Liver (tissue), 8 donors: ENCODE measurements at regions not wholly inside any gene's neighbourhood (a gene's known extent, or its start where the extent isn't known, plus 50 kb on each side); places are given as distances from the start of the nearest gene placed in this dataset.

ENCODE experiments used
- DNase-seq: peaks from one replicate; pipeline ENCODE4 v3.0.0-alpha.2; 2017; ENCODE audit warnings: low spot score
- H3K27ac ChIP-seq, 2 donors: one replicate each; pipeline ENCODE4 v1.7.0; 2013; ENCODE audit warnings: inconsistent platforms in 2 of 2, low read length in 2 of 2, control low read depth in 1 of 2, low read depth in 1 of 2, mild to moderate bottlenecking in 1 of 2
- H3K27me3 ChIP-seq, 4 donors: one replicate each; pipeline versions ENCODE4 v1.6.1 to v1.7.0; 2013; ENCODE audit warnings: low read length in 3 of 4, inconsistent platforms in 1 of 4, mild to moderate bottlenecking in 1 of 4, moderate library complexity in 1 of 4; ENCODE audit not compliant: control insufficient read depth in 4 of 4, insufficient read depth in 4 of 4
- H3K36me3 ChIP-seq, 4 donors: one replicate each; pipeline versions ENCODE4 v1.6.1 to v1.7.0; 2013; ENCODE audit warnings: low read length in 3 of 4, mild to moderate bottlenecking in 3 of 4, low read depth in 1 of 4, moderate library complexity in 1 of 4; ENCODE audit not compliant: control insufficient read depth in 4 of 4, insufficient read depth in 3 of 4
- H3K4me1 ChIP-seq, 4 donors: one replicate each; pipeline versions ENCODE4 v1.6.1 to v1.7.0; 2013; ENCODE audit warnings: low read length in 3 of 4, mild to moderate bottlenecking in 3 of 4, moderate library complexity in 1 of 4; ENCODE audit not compliant: control insufficient read depth in 4 of 4, insufficient read depth in 4 of 4
- H3K4me3 ChIP-seq, 3 donors: one replicate each; pipeline versions ENCODE4 v1.6.1 to v1.7.0; 2013; ENCODE audit warnings: low read length in 3 of 3, control low read depth in 1 of 3, low read depth in 1 of 3, mild to moderate bottlenecking in 1 of 3
- H3K9ac ChIP-seq, 2 donors: one replicate each; pipeline ENCODE4 v1.7.0; 2013; ENCODE audit warnings: low read length in 2 of 2, mild to moderate bottlenecking in 2 of 2, moderate library complexity in 2 of 2, control low read depth in 1 of 2, low read depth in 1 of 2
- H3K9me3 ChIP-seq, 4 donors: one replicate each; pipeline versions ENCODE4 v1.6.1 to v1.7.0; 2013; ENCODE audit warnings: low read length in 3 of 4; ENCODE audit not compliant: control insufficient read depth in 4 of 4
- GABPA ChIP-seq, 2 donors: IDR thresholded peaks in 1 of 2; conservative IDR thresholded peaks in 1 of 2; 2 replicates each; pipeline ENCODE4 v1.6.1; 2016; ENCODE audit warnings: antibody characterized with exemption in 2 of 2, mild to moderate bottlenecking in 1 of 2, moderate library complexity in 1 of 2
- HNF4A ChIP-seq, 2 donors: conservative IDR thresholded peaks; 2 replicates each; pipeline ENCODE4 v1.6.1; 2016; ENCODE audit warnings: antibody characterized with exemption in 2 of 2, mild to moderate bottlenecking in 2 of 2
- JUND ChIP-seq, 2 donors: IDR thresholded peaks; 2 replicates each; pipeline ENCODE4 v1.6.1; 2016; ENCODE audit warnings: antibody characterized with exemption in 2 of 2
- NR2F2 ChIP-seq: IDR thresholded peaks from 2 replicates; pipeline ENCODE4 v1.6.1; 2016; ENCODE audit warnings: antibody characterized with exemption
- SP1 ChIP-seq: IDR thresholded peaks from 2 replicates; pipeline ENCODE4 v1.6.1; 2018; ENCODE audit warnings: antibody characterized with exemption, mild to moderate bottlenecking
- TAF1 ChIP-seq: conservative IDR thresholded peaks from 2 replicates; pipeline ENCODE4 v1.6.1; 2016; ENCODE audit warnings: antibody characterized with exemption, mild to moderate bottlenecking
- YY1 ChIP-seq: IDR thresholded peaks from 2 replicates; pipeline ENCODE4 v1.6.1; 2016; ENCODE audit warnings: antibody characterized with exemption, mild to moderate bottlenecking
- WGBS: extraction: QIAGEN DNeasy Blood & Tissue Kit; methylation state at CpG from one replicate; pipeline ENCODE4 v1.1.7; 2013; 5-methylcytosine and 5-hydroxymethylcytosine counted together
- TF ChIP-seq, protein P1 (sequence below): fragments of 150-350 bp; IDR thresholded peaks from 2 replicates; pipeline ENCODE4 v1.5.1; 2017; ENCODE audit warnings: improper control_type of control experiment, low read depth, low read length; ENCODE audit not compliant: missing input control
- TF ChIP-seq, protein P2 (sequence below): IDR thresholded peaks from 2 replicates; pipeline ENCODE4 v1.6.1; 2016; ENCODE audit warnings: antibody characterized with exemption
- TF ChIP-seq, protein P3 (sequence below): IDR thresholded peaks from 2 replicates; pipeline ENCODE4 v1.6.1; 2016; ENCODE audit warnings: antibody characterized with exemption
- TF ChIP-seq, protein P4 (sequence below): IDR thresholded peaks from 2 replicates; pipeline ENCODE4 v1.6.1; 2016; ENCODE audit warnings: antibody characterized with exemption, mild to moderate bottlenecking
- TF ChIP-seq, protein P5 (sequence below): IDR thresholded peaks from 2 replicates; pipeline ENCODE4 v1.6.1; 2016; ENCODE audit warnings: antibody characterized with exemption
- donor health status: healthy.
- donor health status: healthy.
- donor health status: healthy.
- donor health status: healthy.
- donor health status: healthy.

DNA sequence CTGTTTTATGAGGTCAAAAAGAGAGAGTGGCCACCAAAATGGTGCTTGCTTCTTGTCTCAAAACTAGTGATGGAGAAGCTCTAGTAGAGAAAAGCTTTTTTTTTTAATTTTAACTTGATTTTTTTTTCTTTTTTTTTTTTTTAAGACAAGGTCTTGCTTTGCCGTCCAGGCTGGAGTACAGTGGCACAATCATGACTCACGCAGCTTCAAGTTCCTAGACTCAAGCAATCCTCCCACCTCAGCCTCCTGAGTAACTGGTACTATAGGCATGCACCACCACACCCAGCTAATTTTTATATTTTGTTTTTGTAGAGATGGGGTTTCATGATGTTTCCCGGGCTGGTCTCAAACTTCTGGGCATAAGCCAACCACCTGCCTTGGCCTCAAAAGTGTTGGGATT lies 279.0 kb downstream of the TBC1D4 start:
- Histone ChIP-seq H3K4me3 (no peak overlapping the region), H3K9ac (no peak overlapping the region), H3K36me3 (no peaks in the 10 kb centered on the region), H3K27me3 (no peaks in the 10 kb centered on the region), H3K9me3 (no peaks in the 10 kb centered on the region), H3K4me1 (no peaks in the 10 kb centered on the region), H3K27ac (no peak overlapping the region)
- DNase-seq = no peak
- no peak for TF ChIP-seq HNF4A (conservative IDR thresholded peaks at IDR 0.05)
- no peak for TF ChIP-seq NR2F2
- 88% methylated on average over 3 of the region's 3 CpGs for WGBS

DNA sequence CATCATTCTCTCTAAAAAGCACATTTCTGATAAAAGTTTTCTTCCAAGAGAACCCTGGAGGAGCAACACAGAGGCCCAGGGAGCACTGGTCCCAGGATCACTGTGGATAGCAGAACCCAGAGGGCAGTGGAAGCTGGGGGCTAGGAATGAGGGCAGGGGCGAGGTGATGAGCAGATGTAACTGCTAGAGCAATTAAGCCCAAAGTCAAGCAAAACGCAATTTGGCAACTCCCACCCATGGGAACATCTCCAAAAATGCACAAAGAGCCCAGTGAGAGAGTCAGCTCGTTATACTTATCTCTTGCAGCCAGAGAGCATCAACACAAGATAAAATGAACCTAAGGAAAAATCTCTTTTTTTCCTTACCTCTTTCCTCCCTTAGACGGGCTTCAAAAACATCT lies 284.2 kb downstream of the TBC1D4 start:
- Histone ChIP-seq H3K9ac (no peak overlapping the region), H3K27me3 (no peaks in the 10 kb centered on the region)
- WGBS = 42% methylated on average over 4 of the region's 4 CpGs

More for the DNA sequence above, 284.2 kb downstream of the TBC1D4 start:
- H3K36me3 ChIP-seq = no peaks in the 10 kb centered on the region
- H3K9me3 ChIP-seq = no peaks in the 10 kb centered on the region
- H3K27ac ChIP-seq = no peak overlapping the region
- TF ChIP-seq, protein P1, sequence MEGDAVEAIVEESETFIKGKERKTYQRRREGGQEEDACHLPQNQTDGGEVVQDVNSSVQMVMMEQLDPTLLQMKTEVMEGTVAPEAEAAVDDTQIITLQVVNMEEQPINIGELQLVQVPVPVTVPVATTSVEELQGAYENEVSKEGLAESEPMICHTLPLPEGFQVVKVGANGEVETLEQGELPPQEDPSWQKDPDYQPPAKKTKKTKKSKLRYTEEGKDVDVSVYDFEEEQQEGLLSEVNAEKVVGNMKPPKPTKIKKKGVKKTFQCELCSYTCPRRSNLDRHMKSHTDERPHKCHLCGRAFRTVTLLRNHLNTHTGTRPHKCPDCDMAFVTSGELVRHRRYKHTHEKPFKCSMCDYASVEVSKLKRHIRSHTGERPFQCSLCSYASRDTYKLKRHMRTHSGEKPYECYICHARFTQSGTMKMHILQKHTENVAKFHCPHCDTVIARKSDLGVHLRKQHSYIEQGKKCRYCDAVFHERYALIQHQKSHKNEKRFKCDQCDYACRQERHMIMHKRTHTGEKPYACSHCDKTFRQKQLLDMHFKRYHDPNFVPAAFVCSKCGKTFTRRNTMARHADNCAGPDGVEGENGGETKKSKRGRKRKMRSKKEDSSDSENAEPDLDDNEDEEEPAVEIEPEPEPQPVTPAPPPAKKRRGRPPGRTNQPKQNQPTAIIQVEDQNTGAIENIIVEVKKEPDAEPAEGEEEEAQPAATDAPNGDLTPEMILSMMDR = no peak
- TF ChIP-seq, protein P2, sequence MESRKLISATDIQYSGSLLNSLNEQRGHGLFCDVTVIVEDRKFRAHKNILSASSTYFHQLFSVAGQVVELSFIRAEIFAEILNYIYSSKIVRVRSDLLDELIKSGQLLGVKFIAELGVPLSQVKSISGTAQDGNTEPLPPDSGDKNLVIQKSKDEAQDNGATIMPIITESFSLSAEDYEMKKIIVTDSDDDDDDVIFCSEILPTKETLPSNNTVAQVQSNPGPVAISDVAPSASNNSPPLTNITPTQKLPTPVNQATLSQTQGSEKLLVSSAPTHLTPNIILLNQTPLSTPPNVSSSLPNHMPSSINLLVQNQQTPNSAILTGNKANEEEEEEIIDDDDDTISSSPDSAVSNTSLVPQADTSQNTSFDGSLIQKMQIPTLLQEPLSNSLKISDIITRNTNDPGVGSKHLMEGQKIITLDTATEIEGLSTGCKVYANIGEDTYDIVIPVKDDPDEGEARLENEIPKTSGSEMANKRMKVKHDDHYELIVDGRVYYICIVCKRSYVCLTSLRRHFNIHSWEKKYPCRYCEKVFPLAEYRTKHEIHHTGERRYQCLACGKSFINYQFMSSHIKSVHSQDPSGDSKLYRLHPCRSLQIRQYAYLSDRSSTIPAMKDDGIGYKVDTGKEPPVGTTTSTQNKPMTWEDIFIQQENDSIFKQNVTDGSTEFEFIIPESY = no peak
- TF ChIP-seq, protein P3, sequence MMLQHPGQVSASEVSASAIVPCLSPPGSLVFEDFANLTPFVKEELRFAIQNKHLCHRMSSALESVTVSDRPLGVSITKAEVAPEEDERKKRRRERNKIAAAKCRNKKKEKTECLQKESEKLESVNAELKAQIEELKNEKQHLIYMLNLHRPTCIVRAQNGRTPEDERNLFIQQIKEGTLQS = no peak
- no peak for TF ChIP-seq JUND (IDR thresholded peaks at IDR 0.05)
- no peak for TF ChIP-seq TAF1
- TF ChIP-seq, protein P4, sequence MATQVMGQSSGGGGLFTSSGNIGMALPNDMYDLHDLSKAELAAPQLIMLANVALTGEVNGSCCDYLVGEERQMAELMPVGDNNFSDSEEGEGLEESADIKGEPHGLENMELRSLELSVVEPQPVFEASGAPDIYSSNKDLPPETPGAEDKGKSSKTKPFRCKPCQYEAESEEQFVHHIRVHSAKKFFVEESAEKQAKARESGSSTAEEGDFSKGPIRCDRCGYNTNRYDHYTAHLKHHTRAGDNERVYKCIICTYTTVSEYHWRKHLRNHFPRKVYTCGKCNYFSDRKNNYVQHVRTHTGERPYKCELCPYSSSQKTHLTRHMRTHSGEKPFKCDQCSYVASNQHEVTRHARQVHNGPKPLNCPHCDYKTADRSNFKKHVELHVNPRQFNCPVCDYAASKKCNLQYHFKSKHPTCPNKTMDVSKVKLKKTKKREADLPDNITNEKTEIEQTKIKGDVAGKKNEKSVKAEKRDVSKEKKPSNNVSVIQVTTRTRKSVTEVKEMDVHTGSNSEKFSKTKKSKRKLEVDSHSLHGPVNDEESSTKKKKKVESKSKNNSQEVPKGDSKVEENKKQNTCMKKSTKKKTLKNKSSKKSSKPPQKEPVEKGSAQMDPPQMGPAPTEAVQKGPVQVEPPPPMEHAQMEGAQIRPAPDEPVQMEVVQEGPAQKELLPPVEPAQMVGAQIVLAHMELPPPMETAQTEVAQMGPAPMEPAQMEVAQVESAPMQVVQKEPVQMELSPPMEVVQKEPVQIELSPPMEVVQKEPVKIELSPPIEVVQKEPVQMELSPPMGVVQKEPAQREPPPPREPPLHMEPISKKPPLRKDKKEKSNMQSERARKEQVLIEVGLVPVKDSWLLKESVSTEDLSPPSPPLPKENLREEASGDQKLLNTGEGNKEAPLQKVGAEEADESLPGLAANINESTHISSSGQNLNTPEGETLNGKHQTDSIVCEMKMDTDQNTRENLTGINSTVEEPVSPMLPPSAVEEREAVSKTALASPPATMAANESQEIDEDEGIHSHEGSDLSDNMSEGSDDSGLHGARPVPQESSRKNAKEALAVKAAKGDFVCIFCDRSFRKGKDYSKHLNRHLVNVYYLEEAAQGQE = no peak
- TF ChIP-seq, protein P5, sequence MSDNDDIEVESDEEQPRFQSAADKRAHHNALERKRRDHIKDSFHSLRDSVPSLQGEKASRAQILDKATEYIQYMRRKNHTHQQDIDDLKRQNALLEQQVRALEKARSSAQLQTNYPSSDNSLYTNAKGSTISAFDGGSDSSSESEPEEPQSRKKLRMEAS = no peak
- no peak for TF ChIP-seq SP1
- TF ChIP-seq GABPA (IDR thresholded peaks at IDR 0.05 in 1 of 2, conservative IDR thresholded peaks at IDR 0.05 in 1 of 2) = no peak
- no peak for TF ChIP-seq HNF4A (conservative IDR thresholded peaks at IDR 0.05)
- no peak for TF ChIP-seq YY1
- H3K4me1 ChIP-seq = no peaks in the 10 kb centered on the region
- no peak for DNase-seq
- no peak overlapping the region for H3K4me3 ChIP-seq
